ENCODE measurements at regions not wholly inside any gene's neighbourhood (a gene's known extent, or its start where the extent isn't known, plus 50 kb on each side); places are given as distances from the start of the nearest gene placed in this dataset.
A peak's percentile ranks its signal among the peaks of the same experiment; 100 is the strongest.
"Not testable (repeated sequence)": the region's sequence is repeated elsewhere in the genome, so short reads cannot be mapped to it uniquely, and the experiment has no call there.

DNA sequence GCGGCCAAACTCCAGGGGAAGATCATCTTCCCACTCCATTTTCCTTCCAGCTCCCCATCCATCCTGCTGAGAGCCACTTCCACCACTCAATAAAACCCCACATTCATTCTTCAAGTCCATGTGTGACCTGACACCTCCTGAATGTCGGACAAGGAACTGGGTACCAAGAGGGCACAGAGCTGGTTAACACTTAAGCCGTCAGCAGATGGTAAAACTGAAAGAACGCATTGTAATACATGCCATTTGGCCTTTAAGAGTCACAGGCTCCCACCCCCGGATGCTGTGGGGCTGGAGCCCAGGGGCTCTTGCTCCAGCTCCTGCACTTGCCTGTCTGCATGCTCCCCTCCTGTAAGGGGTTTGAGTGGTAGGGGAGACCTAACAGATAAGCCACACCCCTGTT lies 753.9 kb downstream of the COL12A1 start:
- FAIRE-seq (no peak), DNase-seq (ENCODE audit: insufficient read length, low spot score) (no peak)

DNA sequence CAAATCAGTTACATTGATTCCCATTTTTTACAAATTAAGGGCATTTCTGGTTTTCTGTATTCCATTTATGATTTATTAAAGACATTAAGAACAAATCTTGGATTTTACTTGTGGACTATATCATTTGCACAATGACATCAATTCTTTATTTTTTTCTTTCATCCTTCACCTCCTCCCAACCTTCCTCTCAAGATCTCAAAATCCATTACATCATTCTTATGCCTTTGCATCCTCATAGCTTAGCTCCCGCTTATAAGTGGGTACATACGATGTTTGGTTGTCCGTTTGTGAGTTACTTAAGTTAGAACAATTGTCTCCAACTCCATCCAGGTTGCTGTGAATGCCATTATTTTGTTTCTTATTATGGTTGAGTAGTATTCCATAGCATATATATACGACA lies 752.8 kb downstream of the CD109 start:
- no peak for FAIRE-seq
- no peak for DNase-seq (ENCODE audit: insufficient read length, low spot score)

DNA sequence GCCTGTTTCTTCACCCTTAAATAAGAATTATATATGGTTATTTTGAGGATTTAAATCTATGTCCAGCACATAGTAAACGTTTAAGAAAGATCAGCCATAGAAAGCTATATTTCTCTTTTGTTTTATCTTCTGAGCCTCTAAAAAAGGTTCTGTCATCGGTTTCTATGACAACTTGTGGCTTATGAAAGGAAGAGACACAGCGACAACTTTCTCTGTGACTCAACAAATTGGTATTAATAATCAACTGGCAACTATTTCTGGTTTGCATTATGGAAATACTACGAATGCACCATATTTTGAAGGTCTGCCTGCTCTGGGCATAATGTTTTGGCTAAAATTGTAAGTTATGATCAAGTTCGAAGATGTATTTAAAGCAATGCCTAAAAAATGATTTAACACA lies 751.0 kb downstream of the CD109 start:
- peak; percentile 84 for FAIRE-seq

DNA sequence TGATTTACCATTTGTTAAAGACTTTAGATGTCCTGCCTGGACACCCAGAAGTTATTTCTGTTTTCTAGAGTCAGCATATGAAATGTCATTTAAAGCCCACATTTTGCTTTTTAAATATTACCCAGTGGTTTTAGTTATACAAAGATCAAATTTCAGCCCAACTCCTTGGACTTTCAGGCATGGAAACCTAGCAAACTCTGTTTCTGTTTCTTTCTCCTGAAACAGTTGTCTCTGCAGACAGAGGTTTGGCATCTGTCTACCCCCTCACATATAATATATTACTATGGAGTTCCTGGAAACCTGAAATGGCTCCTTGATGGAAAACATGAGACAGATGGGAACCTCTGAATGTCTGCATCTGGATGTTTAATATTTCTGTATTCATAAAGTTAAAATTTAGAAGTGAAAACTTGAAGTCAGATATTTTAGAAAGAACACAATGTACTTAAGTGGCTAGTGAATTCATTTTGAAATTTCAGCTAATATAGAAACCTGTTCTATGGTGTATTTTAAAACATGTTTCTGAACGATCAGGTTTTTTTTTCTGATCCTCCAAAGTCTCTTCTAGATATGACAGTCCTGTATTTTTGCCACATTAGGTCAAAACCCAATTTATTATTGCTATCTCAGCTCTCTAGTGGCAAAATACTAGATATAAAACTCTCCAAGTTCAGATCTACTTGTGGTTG lies 743.3 kb downstream of the CD109 start:
- FAIRE-seq (no peak), DNase-seq (ENCODE audit: insufficient read length, low spot score) (no peak)

More for the DNA sequence above, 751.0 kb downstream of the CD109 start:
- peak; percentile 12 for DNase-seq (ENCODE audit: insufficient read length, low spot score)

DNA sequence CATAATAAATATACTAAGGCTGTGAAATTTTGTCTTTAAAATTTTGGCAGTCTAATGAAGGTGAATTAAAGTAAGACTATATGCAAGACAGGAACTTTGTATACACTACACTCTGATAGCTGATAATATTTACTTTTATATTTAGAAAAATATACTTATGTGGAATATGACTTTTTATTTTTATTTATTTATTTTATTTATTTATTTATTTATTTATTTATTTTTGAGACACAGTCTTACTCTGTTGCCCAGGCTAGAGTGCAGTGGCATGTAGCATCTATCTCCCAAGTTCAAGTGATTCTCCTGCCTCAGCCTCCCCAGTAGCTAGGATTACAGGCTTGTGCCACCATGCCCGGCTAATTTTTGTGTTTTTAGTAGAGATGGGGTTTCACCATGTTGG lies 742.4 kb downstream of the CD109 start:
- not testable (repeated sequence) for FAIRE-seq

DNA sequence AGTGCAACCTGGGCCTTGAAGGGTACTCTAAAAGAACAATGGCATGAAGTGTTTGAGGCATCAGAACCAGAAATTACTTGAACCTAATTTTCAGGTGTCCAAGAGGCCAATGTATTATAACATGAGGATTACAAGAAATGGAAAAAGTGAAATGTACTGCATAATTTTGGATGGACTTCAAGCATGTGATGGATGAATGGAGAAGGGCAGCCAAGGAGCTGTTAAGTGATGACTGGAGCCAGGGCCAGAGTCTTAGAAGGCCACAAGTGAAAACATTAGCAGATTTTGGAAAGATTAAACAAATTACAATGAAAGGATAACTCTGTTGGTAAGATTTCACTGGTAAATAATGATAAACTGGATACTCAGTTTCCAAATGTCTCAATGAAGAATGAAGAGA lies 738.2 kb downstream of the CD109 start:
- FAIRE-seq (no peak), DNase-seq (ENCODE audit: insufficient read length, low spot score) (no peak)

More for the DNA sequence above, 742.4 kb downstream of the CD109 start:
- DNase-seq (ENCODE audit: insufficient read length, low spot score): not testable (repeated sequence)

DNA sequence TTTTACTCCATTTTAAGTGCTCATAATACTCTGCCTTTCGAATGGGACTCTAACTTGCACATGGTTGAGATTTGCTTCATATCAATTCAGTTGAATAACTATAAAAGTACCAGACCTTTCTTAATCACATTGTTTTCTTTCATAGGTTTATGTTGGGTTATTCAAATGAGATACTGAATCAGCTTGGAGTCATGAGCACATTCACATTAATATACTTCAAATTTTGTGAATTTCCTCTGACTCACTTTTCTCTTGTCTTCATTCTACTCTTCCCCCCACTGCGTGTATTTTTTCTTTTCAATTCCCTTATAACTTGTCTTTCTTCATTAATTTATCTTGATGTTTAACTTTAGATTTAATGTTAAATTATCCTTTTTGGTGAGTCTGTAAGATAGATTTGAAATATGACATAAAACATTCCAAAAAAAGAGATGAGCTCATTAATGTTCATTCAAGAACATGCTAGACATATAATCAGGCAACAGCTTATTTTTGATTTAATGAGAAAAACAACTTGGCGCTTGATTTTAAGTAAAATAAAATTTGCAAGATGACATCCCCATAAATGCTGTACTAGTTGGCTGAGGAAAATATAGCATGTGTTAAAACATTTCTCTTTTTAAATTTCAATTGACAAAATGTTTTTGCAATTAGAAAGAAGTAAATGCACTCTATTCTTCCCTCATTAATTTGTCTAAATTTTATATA lies 736.0 kb downstream of the CD109 start:
- FAIRE-seq: peak; percentile 58
- DNase-seq (ENCODE audit: insufficient read length, low spot score): no peak

DNA sequence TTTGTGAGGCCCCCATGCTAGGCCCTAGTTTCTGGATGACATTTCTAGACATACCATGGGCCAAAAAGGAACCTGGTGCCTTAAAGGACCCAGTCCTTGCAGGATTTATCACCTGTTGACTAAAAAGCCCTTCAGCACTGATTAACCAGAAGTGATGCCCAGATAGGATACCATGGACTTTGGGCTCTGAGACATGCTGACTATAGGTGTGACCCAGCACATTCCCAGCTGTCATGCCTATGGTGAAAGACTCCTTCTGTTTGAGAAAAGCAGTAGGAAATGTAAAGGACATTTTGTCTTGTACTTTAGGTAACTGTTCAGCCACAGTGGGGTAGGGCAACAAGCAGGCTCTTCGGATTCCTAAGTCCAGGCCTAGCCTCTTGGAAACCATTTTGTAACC lies 724.2 kb downstream of the CD109 start:
- FAIRE-seq: no peak
- DNase-seq (ENCODE audit: insufficient read length, low spot score): no peak

DNA sequence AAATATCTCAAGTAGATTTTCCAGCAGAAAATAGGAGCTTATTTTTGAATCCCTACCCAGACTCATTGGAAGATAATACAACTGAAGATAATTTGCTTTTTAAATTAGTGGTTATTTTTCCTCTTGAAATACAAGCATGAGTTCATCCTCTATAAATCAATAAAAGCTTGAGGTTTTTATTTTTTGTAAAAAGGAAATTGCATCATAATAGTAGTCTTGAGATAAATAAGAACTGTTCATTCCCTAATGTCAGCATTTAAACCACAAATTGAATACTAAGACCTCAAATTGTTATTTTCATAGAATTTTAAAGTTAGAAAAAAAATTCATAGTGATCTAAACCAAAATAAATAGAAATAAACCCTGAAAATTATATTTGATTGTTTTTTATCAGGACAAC lies 719.1 kb downstream of the CD109 start:
- FAIRE-seq (no peak), DNase-seq (ENCODE audit: insufficient read length, low spot score) (no peak)

DNA sequence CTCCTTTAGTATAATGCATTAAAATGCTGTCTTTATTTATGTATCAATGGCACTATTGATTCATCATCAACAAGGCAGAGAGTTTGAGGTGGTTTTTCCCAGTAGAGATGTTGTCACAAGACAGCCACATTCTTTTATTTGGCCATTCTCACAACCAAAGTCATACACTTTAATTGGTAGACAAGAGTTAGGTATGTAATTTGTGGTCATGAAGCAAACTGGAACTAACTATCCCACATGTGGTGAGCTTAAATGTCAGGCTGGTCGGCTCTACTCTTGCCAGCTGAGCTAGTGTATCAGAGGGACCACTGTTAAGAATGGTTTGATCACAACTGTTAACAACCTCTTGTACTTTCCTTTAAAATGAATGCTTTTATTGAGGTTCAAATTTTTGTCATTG lies 714.6 kb downstream of the CD109 start:
- DNase-seq (ENCODE audit: insufficient read length, low spot score): no peak
- FAIRE-seq: peak; percentile 80

DNA sequence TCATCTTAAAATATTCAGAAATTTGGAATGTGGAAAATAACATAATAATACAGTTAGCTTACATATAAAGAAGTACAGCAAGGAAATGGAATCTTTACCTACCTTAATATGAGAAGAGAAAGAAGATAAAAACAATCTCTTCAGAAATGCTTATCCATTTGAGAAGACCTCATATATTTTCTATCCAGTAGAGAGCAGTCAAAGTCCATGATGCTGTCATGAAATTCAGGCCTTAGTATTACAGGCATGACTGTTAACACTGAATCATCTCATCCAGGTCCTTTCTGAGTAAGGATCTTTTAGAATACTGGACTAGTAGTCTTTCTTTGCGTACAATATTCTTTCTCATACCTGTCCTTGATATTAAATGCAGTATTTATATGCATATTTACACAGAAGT lies 713.4 kb downstream of the CD109 start:
- DNase-seq (ENCODE audit: insufficient read length, low spot score): no peak
- peak; percentile 78 for FAIRE-seq

DNA sequence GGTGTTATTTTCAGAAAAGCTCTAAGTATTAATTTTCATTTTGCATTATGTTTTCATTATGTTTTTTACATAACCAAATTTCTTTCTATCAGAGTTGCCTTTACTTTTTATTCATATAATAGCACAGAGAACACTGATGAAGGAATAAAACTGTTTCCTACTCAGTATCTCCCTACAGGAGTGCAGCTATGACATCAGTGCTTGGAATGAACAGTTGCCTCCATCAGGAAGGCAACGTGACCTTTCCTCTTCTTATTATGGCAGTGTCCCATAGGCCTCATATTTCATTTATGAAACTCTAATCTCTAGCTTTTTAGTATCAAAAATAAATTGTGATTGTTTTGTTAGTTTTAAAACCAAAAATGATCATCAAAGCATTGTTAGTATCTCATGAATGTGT lies 712.8 kb downstream of the CD109 start:
- FAIRE-seq (no peak), DNase-seq (ENCODE audit: insufficient read length, low spot score) (no peak)

DNA sequence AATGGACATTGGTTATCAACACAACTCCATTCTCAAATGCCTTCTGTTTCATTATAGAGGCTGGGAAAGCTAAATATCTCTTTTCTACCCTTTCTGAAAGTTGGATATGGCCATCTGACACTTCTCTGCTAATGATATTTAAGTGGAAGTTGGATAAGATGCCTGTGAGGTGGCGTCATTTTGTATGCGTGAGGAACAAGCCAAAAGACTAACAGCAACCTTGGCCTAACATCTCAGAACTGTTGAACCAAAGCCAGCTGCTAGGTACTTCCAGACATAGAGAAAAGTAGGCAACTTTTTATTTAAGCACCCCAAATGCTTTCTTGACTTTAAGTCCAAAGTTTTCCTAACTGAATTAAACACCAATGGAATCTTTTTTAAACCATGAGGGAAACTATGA lies 708.4 kb downstream of the CD109 start:
- no peak for FAIRE-seq
- no peak for DNase-seq (ENCODE audit: insufficient read length, low spot score)

DNA sequence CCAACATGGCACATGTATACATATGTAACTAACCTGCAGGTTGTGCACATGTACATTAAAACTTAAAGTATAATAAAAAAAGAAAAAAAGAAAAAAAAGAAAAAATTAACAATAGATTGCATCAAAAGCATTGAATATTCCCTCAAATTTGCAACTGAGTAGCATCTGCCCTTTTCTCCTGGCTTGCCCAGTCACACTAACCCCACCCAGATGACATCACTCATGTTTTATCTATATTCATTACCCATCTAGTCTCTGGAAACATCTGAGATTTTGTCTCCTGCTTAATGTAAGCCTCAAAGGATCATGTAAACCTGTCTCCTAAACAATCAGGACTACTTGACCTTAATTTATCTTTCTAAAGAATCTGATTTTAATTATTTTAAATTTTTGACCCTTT lies 706.8 kb downstream of the CD109 start:
- no peak for DNase-seq (ENCODE audit: insufficient read length, low spot score)
- no peak for FAIRE-seq

DNA sequence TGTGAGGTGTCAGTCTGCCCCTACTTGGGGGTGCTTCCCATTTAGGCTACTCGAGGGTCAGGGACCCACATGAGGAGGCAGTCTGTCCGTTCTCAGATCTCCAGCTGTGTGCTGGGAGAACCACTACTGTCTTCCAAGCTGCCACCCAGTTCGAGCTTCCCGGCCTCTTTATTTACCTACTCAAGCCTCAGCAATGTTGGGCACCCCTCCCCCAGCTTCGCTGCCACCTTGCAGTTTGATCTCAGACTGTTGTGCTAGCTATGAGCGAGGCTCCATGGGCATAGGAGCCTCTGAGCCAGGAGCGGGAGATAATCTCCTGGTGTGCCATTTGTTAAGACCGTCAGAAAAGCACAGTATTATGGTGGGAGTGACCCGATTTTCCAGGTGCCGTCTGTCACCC lies 682.4 kb downstream of the CD109 start:
- DNase-seq (ENCODE audit: insufficient read length, low spot score); FAIRE-seq: not testable (repeated sequence)

DNA sequence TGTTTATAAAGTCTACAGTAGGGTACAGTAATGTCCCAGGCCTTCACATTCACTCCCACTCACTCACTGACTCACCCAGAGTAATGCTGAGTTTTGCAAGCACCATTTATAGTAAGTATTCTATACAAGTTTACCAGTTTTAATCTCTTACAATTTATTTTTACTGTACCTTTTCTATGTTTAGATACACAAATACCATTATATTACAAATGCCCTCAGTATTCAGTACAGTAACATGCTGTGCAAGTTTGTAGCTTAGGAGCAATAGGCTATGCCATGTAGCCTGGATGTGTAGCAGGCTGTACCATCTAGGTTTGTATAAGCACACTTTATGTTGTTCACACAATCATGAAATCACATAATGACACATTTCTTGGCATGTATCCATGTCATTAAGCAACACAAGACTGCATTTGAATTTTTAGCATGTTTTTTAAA lies 673.6 kb downstream of the CD109 start:
- FAIRE-seq: no peak

DNA sequence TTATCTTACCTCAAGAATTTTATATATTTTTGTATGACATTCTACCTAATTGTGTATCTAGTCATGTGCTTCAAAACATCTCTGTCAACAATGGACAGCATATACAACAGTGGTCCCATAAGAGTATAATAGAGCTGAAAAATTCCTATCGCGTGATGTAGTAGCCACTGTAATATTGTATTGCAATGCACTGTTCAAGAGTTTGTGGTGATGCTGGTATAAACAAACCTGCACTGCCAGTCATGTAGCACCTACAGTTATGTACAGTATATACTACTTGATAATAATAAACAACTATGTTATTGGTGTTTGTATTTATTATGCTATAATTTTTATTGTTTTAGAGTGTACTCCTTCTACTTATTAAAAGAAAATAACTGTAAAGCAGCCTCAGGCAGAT lies 672.7 kb downstream of the CD109 start:
- DNase-seq (ENCODE audit: insufficient read length, low spot score) (no peak), FAIRE-seq (no peak)

More for the DNA sequence above, 673.6 kb downstream of the CD109 start:
- DNase-seq (ENCODE audit: insufficient read length, low spot score): no peak

DNA sequence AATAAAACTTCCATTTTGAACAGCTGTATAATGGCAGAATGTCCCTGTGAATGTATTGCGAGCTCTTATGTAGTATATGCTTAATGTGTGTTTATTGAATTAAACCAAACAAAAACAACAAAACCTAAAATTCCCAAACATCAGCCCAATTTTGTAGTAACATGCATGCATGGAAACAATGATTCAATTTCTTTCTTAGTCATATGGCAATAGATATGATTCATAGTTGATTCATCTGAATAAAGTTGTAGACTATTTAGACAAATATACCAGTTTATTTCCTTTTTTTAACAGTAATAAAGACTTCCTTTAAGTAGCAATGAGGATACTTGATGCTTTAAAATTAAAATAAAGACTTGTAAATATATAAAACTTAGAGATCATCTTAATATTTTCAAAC lies 670.6 kb downstream of the CD109 start:
- no peak for FAIRE-seq
- no peak for DNase-seq (ENCODE audit: insufficient read length, low spot score)

DNA sequence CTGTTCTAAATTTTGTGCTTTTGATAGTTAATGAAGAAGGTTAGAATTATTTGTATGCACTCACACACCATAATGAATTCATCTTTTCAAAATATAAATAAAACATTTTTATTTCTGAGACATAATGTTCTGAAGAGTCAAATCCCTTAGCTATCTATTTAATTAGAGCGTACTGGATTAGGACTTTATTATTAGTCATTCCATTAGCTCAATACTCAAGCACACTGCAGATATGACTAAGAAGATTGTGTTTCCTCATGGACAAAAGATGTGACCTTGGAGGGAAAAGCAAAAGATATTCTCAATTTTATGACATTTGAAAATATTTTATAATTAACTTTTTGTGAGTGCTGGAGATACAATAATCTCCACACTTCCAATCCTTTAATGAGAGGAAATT lies 666.4 kb downstream of the CD109 start:
- DNase-seq (ENCODE audit: insufficient read length, low spot score) (no peak), FAIRE-seq (no peak)

DNA sequence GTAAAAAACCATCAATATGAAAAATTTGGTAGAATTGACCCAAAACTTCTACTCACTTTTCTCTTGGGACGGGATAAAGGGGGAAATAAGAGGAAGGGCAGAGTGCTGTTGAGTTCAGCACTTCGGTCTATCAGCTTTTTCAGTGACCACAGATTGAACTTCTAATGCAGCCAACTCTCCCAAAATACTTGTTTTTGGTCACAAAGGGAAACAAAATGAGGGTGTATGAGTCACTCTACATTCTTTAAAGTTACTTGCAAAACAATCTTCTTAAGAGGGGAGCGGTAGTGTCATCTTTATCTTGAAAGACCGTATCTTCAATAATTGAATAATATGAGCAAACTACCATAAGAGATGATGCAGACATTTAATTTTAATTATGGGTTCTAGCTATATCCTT lies 661.3 kb downstream of the CD109 start:
- FAIRE-seq (no peak), DNase-seq (ENCODE audit: insufficient read length, low spot score) (no peak)

DNA sequence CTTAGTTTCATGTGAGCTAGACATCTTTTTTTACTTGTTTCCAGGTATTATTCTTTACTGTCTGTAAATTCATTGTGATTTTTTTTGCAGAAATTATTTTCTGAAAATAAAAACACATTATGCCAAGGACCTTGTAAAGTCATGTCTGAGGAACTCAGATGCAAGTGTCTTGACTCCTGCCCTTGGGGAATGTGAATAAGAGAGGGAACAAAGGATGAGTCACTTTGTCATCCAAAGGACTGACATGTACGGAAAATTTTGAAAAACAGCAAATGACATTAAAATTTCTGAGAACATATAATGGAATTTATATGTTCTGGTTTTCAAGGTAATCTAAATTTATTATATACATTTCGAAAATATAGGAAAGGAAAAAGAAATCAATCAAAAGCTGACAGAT lies 660.4 kb downstream of the CD109 start:
- DNase-seq (ENCODE audit: insufficient read length, low spot score) (no peak), FAIRE-seq (no peak)

DNA sequence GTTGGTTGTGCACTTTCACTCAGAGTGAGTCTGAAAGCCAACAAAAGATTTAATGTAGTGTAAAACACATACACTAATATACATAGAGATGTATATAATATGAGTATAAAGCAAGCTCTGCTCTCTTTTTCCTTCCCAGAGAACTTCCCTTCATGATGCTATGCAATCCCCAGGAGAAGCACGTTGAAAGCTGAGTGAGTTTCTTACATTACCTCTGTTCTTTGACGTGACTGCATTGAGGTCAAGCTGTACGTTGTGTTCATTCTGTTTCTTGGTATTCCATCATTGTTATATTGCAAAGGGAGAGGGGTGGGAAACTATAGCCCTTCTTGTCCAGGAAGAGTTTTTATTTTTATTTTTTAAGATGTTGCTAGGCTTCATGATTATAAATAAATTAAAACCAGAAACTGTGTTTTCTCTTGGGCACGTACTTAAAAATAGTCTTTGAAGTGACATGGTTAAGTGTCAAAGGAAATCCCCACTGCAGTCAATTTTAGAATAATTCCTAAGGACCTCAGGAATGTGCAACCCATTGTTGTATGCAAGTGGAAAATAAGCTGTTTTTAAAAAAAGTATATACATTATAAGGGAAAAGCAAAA lies 651.0 kb downstream of the CD109 start:
- no peak for DNase-seq (ENCODE audit: insufficient read length, low spot score)
- no peak for FAIRE-seq
